NCI-H82 treated with DMSO at 0.1 percent for 48 hours (cell line): ENCODE measurements at regions not wholly inside any gene's neighbourhood (a gene's known extent, or its start where the extent isn't known, plus 50 kb on each side); places are given as distances from the start of the nearest gene placed in this dataset.
A peak's percentile ranks its signal among the peaks of the same experiment; 100 is the strongest.

Experiments used
- DNase-seq: peaks from one replicate; lab custom pipeline; 2025; ENCODE audit not compliant: unreplicated experiment; lab: John Stamatoyannopoulos, UW

- no peak for DNase-seq
These were observed 135.1 kb downstream of the ID4 start for GRCh38 chr6:19972221-19972620.

GRCh38 chr6:19976411-19977129 is 139.4 kb downstream of the ID4 start:
- DNase-seq: no peak

GRCh38 chr6:19979059-19979458 is 141.9 kb downstream of the ID4 start:
- peak; percentile 71 for DNase-seq

GRCh38 chr6:19979986-19980385 is 142.8 kb downstream of the ID4 start:
- DNase-seq: no peak

- DNase-seq: no peak
These were observed 146.2 kb downstream of the ID4 start for GRCh38 chr6:19983374-19983773.

- DNase-seq: no peak
These were observed 149.7 kb downstream of the ID4 start for GRCh38 chr6:19986691-19987438.

- DNase-seq: no peak
These were observed 151.4 kb downstream of the ID4 start for GRCh38 chr6:19988555-19988954.

GRCh38 chr6:19991176-19991575 is 154.0 kb downstream of the ID4 start:
- no peak for DNase-seq

- no peak for DNase-seq
These were observed 157.7 kb downstream of the ID4 start for GRCh38 chr6:19994909-19995308.

GRCh38 chr6:19995575-19996257 is 158.5 kb downstream of the ID4 start:
- DNase-seq: peak; percentile 98

- no peak for DNase-seq
These were observed 159.9 kb downstream of the ID4 start for GRCh38 chr6:19997104-19997503.

- no peak for DNase-seq
These were observed 161.4 kb downstream of the ID4 start for GRCh38 chr6:19998541-19998940.

GRCh38 chr6:19999319-20000191 is 162.4 kb downstream of the ID4 start:
- DNase-seq: no peak

- DNase-seq: no peak
These were observed 164.1 kb downstream of the ID4 start for GRCh38 chr6:20001286-20001685.

- no peak for DNase-seq
These were observed 168.9 kb downstream of the ID4 start for GRCh38 chr6:20006037-20006436.

GRCh38 chr6:20008131-20008530 is 171.0 kb downstream of the ID4 start:
- no peak for DNase-seq

GRCh38 chr6:20013066-20013861 is 176.1 kb downstream of the ID4 start:
- DNase-seq: no peak

- no peak for DNase-seq
These were observed 177.3 kb downstream of the ID4 start for GRCh38 chr6:20014508-20014907.

GRCh38 chr6:20020526-20020925 is 183.4 kb downstream of the ID4 start:
- DNase-seq: no peak

- no peak for DNase-seq
These were observed 184.6 kb downstream of the ID4 start for GRCh38 chr6:20021795-20022194.
